NCI-H128 (cell line): ENCODE measurements at regions not wholly inside any gene's neighbourhood (a gene's known extent, or its start where the extent isn't known, plus 50 kb on each side); places are given as distances from the start of the nearest gene placed in this dataset.

Source experiments
- DNase-seq: peaks from one replicate; lab custom pipeline; 2025; ENCODE audit not compliant: unreplicated experiment; lab: John Stamatoyannopoulos, UW

DNA sequence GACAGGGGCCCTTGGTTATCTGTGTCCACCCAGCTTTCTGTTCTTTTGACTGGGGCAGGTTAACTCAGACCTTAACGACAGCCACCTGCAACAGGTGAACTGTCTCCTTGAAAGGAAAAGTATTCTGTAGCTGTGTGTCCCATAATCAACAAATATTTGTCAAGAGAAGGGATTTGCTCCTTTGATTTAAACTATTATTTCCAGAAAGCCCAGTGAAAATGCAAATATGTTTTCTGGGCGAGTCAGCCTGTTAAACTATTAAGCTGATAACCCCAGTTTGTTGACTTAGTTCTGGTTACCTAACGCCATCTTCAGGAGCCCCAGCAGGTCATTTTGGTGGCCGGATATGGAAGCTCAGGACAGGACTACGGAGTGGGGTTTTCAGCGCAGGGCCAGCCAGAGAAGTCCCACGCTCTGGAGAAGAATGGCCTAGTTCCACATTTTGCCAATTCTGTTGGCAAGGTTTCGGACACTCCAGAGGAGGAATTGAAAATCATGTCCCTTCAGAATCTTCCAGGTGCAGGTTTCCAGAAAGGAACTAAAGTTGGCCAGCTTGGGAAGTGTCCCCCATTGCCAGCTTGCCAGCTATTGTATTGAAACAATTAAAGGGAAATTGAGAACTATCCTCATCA, 54.5 kb downstream of the ADRA2A start:
- no peak for DNase-seq

DNA sequence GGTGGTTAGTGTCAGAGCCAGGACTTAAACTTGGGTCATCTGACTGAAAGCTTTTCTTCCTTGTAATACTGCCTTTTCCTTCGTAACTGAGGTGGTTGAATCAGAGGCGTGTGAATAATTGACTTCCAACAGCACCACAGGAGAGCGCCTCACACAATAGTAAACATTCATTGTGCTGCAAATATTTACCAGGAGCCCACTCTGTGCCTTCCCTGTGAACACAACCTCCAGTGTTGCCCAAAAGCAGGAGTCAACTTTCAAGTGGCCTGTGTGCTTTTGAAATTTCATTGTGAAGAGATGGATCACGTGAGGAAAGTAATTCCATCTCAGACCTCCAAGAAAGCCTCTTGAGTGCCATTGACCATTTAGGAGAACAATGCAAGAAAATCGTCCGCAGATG, 60.2 kb downstream of the ADRA2A start:
- DNase-seq: peak; percentile 36

DNA sequence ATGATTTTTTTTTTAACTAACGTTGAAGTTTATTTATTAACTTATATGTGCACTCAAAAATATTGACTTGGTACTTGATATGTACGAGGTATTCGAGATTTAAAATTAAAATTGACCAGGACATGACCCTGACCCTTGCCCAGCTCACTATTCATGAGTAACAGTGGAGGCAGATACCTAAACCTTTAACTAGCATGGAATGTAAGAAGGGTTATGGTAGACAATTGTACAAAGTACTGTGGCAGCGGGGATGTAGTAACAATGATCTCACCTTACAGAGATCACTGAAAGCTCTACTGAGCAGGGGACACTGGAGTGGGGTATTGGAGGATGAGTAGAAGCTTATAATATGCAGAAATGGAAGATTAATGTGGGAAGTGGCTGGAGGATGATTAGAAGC, 60.8 kb downstream of the ADRA2A start:
- no peak for DNase-seq

DNA sequence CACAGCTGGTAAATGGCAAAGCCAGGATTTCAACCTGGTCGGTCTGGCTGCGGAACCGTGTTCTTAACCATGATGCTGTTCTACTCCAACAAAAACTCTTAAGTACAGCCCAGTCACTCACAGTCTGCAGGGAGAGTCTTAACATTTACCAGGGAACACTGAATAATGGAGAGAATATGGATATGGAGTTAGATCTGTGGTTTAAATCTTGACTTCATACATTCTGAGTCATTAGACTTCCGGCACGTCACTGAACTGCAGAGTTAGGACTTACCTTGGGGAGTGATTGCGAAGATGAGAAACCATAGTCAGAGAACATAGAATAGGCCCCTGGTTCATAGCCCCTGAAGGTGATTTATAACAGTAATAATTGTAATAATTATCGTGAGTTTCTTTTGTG, 61.7 kb downstream of the ADRA2A start:
- DNase-seq: no peak

DNA sequence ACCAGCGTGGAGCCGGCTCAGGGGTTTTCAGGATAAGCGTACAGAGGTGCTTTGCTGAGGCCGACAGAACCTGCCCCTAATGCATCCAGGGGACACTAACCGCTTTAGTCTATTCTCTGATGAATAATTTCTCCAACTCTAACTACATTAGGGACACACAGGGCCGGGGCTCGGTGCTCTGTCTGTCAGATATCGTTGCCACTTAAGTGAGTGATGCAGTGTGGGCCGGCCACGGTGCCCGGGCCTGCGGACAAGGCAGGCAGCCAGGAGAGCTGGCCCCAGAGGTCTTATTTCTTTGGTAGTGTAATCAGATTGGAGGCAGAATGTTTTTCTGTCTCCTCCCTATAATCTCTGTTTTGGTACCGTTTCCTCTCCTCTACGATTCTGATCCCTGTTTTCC, 62.7 kb downstream of the ADRA2A start:
- DNase-seq: no peak

DNA sequence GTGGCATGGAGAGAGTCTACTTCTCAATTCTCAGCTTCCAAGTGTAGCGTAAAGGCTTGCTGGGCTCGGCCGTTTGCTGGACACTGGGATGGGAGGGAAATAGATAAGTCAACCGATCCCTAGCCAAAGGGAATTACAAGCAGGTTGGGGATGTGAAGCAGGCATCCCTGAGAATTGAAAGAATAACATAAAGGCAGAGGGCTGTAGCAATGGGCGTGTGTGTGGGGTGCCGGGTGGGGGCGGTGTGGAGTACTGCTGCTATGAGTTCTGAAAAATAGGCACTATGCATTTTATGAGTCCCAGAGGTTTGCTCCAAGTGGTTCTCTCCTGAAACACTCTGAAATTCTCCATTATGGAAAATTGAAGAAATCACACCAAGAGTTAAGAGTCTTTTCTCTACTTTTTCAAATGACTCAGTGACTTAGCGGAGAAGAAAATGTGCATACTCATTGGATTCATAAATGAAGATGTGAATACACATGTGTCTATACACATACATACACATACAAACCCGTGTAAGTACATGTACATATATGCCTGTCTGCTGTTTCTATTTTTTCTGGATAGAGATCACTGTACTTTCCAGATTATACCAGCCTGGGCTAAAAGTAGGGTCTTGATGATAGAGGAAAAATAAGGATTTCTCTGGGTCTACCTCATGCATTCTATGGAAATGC, 65.4 kb downstream of the ADRA2A start:
- no peak for DNase-seq

DNA sequence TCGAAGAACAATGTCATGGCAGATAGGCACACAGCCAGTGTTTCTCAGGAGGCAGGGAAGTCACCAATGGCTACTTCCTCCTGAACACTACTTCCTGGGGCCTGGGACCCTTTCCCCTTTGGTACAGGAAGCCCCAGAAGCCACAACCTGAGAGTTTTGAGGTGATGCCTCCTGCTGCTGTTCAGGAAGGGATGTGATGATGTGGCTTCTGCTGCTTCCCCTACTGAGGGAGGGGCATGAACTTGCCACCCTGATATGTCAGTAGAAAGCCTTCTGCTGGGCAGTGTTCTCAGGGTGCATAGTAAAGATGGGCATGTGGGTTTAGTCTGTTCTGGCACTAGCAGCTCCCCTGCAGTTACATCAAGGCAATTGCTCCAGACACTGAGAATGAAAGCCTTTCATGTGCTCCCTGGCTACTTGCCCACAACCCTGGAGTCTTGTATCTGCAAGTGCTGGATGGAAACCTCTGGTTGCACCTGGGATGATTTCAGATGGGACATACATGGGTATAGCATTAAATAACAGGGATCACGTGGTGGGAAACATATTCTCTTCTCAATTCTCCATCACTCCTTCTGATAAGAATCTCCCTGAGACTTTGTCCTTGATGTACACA, 69.3 kb downstream of the ADRA2A start:
- DNase-seq: no peak

DNA sequence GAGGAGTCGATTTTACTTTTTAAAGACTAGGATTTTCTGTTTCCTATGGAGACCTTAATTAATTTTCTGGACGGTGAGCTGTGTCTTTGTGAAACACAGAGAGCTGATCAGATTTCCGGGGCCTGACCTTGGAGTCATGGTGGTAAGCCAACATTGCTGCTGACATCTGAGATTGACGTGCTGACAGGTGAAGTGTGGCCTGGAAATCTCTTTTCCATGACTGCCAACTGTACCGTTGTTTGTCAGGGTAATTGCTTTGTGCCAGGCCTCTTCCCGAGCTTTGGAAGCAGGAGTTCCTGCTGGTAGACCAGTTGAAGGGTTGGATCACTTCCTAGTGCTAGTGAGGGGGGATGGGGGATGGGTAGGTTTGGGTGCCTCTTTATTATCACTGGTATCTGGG, 71.2 kb downstream of the ADRA2A start:
- no peak for DNase-seq

DNA sequence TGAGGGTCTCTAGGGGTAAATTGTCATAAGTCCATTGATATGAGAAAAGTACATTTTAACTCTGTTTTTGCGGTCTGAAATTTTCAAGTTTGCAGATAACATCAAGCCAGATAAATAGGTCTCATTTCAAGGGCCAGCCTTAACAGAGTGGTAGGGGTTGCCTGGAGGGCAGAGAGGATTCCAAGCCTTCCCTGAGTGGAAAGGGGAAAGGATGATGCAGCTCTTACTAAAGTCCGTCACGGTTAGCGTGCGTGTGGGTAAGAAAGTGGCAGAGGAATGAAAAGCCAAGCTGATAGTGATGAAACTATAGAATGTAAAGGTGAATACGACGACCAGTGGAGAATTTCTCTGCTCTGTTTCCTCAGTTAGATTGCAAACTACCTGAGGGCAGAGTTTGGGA, 71.6 kb downstream of the ADRA2A start:
- DNase-seq: no peak

DNA sequence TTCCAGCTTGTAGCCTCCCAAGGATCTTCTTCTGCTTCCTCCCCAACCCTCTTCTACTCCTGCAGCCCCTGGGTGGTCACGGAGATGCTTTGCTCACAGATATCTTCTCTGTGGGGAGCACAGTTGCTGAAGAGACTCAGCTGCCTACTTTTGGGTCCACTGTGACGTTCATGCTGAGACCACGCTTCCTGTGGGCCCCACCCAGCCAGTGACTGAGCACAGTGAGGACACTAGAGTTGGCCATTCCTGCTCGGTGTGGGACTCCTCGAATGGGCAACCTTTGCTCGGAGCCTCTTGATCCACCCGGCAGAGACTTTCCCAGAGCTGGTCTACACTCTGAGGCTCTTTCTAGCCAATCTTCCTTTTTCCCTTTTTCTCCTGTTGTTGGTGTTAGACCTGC, 73.9 kb downstream of the ADRA2A start:
- DNase-seq: no peak

DNA sequence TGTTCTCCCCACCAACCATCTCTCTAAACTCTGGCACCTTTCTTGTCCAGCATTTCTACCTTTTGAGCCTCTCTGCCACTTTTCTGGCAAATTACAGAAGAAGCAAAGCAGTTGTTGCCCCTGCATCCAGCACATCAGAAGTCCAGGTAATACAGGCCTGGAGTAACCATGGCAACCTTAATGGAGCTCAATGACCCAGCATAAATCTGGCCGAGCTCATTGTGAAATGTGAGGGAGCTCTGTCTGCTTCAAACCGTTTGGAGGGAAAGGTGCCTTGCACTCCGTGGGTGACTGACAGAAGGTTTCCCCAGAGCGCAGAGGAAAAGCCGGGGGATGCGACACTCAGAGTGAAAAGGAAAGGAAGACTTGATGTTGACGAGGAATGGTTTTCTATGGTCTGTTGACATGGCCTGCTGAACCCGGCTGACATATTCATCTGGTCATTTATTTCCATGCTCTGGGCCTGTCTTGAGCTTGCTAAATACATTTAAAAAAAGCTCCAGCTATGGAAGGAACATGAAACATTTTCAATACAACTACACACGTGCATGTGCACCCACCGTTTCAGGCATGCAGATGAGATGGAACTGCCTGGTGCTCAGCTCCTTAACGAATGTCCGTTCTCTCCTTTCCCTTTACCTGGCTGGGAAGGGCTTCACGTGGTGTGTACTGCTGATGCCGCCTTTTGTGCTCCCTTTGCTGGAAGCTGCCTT, 74.9 kb downstream of the ADRA2A start:
- no peak for DNase-seq

DNA sequence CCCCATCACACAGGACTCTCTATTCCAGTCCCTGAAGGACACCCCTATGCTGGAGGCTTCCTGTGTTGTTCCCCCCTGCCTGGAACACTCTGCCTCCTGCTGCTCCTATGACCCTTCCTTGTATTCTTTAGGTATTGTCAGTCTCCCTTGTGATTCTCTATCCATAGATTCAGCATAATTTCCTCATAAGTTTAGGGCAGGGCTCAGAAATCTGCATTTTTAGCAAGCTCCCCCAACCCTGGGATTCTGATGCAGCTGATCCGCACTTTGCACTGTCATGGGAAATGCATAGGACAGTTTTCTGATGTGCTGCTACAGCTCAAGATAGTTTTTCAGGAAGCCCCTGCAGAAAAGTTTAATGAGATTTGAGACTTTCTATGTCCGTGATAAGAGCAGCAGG, 79.9 kb downstream of the ADRA2A start:
- DNase-seq: no peak

DNA sequence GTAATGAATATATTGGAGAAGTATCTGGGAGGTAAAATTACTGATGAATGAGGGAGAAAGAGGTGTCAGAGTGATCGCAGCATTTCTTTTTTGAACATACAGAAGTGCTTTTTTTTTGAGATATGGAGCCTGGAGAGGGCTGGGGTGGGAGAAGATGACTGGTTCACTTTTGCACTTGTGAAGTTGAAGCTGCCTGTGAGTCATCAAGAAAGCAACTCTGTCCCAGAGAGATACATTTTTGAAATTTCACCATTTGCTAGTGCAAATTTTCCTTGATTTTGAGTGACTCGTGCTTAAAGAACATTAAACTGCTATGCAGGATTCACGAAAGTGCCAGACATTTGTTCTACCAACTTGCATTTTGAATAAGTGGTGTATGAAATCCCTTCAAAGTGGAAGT, 81.8 kb downstream of the ADRA2A start:
- DNase-seq: no peak

DNA sequence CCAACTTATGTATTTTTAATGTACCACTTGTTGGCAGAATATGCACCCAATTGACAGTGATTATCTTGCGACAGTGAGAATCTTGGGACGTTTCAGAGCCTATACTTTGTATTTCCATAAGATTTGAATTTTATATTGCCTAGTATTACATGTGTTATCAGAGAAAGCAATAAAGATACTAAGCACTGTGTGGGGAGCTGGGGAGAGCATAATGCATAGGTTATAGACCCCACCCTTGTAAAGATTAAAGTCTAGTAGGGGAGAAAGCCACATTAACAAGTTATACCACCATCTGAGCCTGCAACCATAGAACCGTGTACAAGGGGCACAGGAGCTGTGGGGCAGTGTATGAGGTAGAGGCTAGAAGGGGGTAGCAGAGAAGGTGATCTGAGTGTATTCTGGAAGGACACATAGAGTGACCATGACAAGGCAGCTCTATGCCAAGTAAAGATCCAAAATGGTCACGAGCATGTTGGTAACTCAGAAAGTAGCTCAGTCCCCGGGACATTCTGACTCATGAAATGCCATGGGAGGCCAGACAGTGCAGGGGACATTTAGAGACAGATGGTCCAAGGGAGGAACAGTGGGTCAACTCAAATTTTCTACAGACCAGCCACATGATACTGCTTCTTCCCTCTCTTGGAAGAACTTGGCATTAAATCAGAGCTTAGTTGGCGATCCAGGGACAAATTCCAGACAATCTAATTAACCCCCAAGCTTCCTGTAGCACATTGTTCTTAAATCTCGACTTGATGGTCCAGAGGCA, 84.5 kb downstream of the ADRA2A start:
- DNase-seq: no peak

DNA sequence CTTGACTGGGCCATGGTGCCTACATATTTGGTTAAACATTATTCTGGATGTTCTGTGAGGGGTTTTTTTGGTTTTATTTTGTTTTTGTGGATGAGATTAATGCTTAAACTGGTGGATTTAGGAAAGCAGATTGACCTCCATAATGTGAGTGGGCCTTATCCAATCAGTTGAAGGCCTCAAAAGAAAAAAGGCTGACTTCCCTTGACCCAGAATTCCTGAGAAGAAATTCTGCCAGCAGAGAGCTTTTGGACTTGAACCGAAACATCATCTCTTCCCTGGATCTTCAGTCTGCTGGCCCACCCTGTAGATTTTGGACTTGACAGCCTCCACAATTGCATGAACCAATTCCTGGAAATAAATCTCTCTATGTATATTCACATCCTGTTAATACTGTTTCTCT, 94.4 kb downstream of the ADRA2A start:
- no peak for DNase-seq

DNA sequence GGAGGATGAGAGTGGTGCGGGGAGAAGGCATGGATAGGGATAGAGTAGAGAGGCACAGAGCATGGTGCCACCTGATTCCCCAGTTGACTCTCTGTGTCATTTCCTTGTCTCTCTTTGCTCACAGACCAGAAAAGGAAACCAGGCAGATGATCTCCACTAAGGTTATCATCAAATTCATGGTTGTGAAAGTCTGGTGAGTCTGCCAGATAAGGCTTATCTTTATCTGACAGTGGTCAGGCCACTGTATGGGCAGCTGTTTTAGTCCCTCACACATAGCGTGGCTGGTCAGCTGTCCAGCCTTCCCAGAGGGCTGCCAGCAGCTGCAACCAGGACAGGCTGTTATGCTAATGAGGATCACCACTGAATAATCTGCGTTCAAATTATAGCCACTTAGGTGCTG, 99.0 kb downstream of the ADRA2A start:
- no peak for DNase-seq

DNA sequence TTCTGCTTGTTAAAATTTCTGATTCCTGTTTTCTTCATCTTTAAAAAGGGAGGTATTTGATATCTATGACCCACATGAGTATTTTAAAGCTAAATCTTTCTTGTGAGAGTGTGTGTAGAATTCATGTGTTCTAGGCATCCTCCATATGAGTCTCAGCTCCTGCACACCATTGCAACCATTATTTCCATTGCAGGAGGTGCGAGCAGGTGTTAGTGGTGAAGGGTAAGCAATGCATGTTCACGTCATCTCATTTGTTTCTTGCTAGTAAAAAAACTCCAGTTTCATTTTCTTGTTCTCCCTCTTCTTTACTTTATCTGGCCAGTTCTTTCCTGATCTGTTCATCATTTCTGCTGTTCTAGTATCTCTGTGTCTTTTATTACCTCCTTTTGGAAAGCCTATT, 100.5 kb downstream of the ADRA2A start:
- no peak for DNase-seq

DNA sequence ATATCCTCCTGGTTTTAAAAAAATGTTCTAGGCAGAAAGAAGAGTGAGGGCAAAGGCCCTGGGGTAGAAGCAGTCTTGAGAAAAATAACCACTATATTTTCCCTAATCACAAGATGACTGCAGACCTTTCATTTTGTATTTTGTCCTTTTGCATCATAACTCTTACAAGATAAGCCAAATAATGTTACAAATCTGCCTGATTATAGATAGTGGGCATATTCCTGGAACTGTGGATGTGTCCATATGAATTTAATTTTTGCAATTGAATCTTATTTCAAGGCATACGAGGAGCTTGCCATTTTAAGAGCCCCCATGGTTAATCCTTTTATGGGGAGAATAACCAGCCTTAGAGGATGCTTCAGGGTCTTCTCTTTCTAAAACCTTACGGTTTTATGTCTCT, 102.7 kb downstream of the ADRA2A start:
- no peak for DNase-seq

DNA sequence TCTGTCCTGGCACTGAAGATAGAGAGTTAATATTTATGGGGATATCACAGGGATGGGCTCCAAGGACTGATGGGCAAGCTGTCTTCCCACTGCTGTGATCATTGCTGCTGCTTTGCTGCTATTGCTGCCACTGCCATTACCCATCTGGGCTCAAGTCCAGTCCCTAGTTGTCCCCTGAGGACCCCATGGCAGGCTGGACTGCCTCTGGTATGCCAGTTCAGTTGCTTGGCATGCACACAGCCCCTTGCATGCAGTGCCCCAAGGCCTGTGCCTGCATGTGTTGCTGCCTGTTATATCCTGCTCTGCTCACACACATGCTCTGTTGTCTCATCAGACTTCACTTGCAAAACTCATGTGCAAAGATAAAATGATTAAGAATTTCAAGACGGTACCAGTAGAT, 109.5 kb downstream of the ADRA2A start:
- no peak for DNase-seq

DNA sequence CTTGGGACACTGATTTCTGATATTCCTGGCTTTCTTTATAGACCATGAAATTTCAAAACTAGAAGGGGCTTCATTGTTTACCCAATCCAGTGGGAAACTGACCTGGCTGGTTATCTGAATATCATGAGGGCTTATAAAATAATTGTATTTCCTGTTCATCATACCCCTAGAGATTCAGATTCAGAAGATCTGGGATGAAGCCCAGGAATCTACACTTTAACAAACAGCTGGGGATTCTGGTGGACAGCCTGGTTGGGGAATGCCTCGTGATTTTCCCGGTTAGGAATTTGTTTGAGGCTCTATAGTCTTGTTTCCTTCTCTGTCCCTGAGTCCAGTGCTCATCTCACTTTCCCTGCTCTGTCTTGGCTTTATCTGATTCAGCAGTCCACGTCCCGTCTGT, 110.3 kb downstream of the ADRA2A start:
- no peak for DNase-seq

DNA sequence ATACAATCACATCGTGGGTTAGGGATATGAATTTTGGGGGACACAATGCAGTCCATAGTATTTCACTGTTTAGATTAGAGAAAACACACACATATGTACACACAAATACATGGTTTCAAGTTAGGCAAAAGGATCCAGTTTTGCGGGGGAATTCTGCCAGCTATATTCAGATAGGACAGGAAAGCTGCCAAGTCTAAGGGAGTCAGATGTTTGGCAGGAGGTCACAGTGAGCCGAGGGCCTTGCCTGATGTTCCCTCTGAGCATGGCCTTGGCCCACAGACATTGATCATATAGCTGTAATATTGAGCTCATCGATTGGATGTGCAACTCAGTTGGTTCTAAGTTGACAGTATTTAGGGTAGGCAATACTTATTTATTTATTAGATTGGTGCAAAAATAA, 122.8 kb downstream of the ADRA2A start:
- DNase-seq: no peak
